ENCODE measurements at regions not wholly inside any gene's neighbourhood (a gene's known extent, or its start where the extent isn't known, plus 50 kb on each side); places are given as distances from the start of the nearest gene placed in this dataset.

- DNase-seq (ENCODE audit: low read depth): no peak
- no peak for TF ChIP-seq CTCF (conservative IDR thresholded peaks at IDR 0.05; ENCODE audit: low read depth, low read length)
- H3K4me3 ChIP-seq (ENCODE audit: low read depth, low read length): no peak overlapping the region
Measured at GRCh38 chr4:108535757-108536156, 84.6 kb upstream of the RPL34 start.

- no peak for DNase-seq (ENCODE audit: low read depth)
Measured at GRCh38 chr4:108533876-108534275, 86.5 kb upstream of the RPL34 start.

GRCh38 chr4:108533245-108533844, 87.0 kb upstream of the RPL34 start:
- no peak overlapping the region for H3K4me3 ChIP-seq (ENCODE audit: low read depth, low read length)
- peak; percentile 39 for DNase-seq (ENCODE audit: low read depth)
- no peak for TF ChIP-seq CTCF (conservative IDR thresholded peaks at IDR 0.05; ENCODE audit: low read depth, low read length)

More at GRCh38 chr4:108533876-108534275, 86.5 kb upstream of the RPL34 start:
- no peak overlapping the region for H3K4me3 ChIP-seq (ENCODE audit: low read depth, low read length)
- no peak for TF ChIP-seq CTCF (conservative IDR thresholded peaks at IDR 0.05; ENCODE audit: low read depth, low read length)

- DNase-seq (ENCODE audit: low read depth): no peak
- no peak for TF ChIP-seq CTCF (conservative IDR thresholded peaks at IDR 0.05; ENCODE audit: low read depth, low read length)
Measured at GRCh38 chr4:108532738-108533137, 87.6 kb upstream of the RPL34 start.

GRCh38 chr4:108532187-108532586, 88.2 kb upstream of the RPL34 start:
- no peak for DNase-seq (ENCODE audit: low read depth)
- H3K4me3 ChIP-seq (ENCODE audit: low read depth, low read length): no peak overlapping the region
- TF ChIP-seq CTCF (conservative IDR thresholded peaks at IDR 0.05; ENCODE audit: low read depth, low read length): no peak

More at GRCh38 chr4:108532738-108533137, 87.6 kb upstream of the RPL34 start:
- H3K4me3 ChIP-seq (ENCODE audit: low read depth, low read length): no peak overlapping the region

GRCh38 chr4:108531461-108531860, 88.9 kb upstream of the RPL34 start:
- no peak for TF ChIP-seq CTCF (conservative IDR thresholded peaks at IDR 0.05; ENCODE audit: low read depth, low read length)
- no peak for DNase-seq (ENCODE audit: low read depth)
- no peak overlapping the region for H3K4me3 ChIP-seq (ENCODE audit: low read depth, low read length)
